Activated T-cell treated with anti-CD3 and anti-CD28 coated beads, Interleukin-2, amount 50 U/mL, for 24 hours (primary cell): ENCODE measurements at regions not wholly inside any gene's neighbourhood (a gene's known extent, or its start where the extent isn't known, plus 50 kb on each side); places are given as distances from the start of the nearest gene placed in this dataset.

Source experiments
- DNase-seq: peaks from one replicate; pipeline ENCODE4 v3.0.0-alpha.2; 2020
- H3K27ac Mint-ChIP-seq: 2 replicates; pipeline ENCODE4 v1.8.0; 2020; ENCODE audit warnings: mild to moderate bottlenecking, mixed read lengths
- H3K27me3 Mint-ChIP-seq: 2 replicates; pipeline ENCODE4 v1.8.0; 2020; ENCODE audit warnings: mixed read lengths
- H3K36me3 Mint-ChIP-seq: 2 replicates; pipeline ENCODE4 v1.8.0; 2020; ENCODE audit warnings: low read depth, mixed read lengths
- H3K4me1 Mint-ChIP-seq: 2 replicates; pipeline ENCODE4 v1.8.0; 2020; ENCODE audit warnings: low read depth, mixed read lengths
- H3K4me3 Mint-ChIP-seq: 2 replicates; pipeline ENCODE4 v1.8.0; 2020; ENCODE audit warnings: mild to moderate bottlenecking, moderate library complexity, mixed read lengths
- H3K9me3 Mint-ChIP-seq: 2 replicates; pipeline ENCODE4 v1.8.0; 2020; ENCODE audit warnings: mixed read lengths

DNA sequence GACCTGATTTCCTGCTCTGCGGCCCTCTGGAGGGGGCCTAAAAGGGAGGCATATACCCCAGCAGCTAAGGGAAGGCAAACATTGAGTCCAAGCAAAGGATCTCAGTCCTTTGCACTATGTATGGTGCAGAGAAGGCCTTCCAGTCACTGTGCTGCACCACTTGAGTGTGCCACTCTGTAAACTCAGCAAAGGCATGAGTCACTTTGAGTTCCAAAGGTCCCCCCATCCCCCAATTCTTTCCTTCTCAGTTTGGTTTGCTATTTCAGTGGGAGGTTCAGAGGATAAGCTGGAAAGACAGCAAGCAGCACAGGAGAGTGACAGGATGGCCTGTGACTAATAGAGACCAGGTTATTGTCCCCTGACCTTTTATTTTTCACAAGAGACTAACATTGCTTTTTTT is 131.3 kb downstream of the FHDC1 start:
- H3K4me1 Mint-ChIP-seq = peaks cover 3% of the 10 kb centered on the region
- no peak overlapping the region for H3K4me3 Mint-ChIP-seq
- H3K9me3 Mint-ChIP-seq = no peaks in the 10 kb centered on the region
- DNase-seq = no peak
- H3K27ac Mint-ChIP-seq = no peak overlapping the region
- no peaks in the 10 kb centered on the region for H3K36me3 Mint-ChIP-seq
- H3K27me3 Mint-ChIP-seq = no peaks in the 10 kb centered on the region

GRCh38 chr4:153068751-153069150 is 132.6 kb downstream of the FHDC1 start:
- Mint-ChIP-seq H3K9me3 (no peaks in the 10 kb centered on the region), H3K4me3 (no peak overlapping the region), H3K4me1 (peaks cover 3% of the 10 kb centered on the region), H3K27ac (no peak overlapping the region), H3K27me3 (no peaks in the 10 kb centered on the region), H3K36me3 (no peaks in the 10 kb centered on the region)
- DNase-seq = no peak

GRCh38 chr4:153071958-153072598 is 132.2 kb upstream of the TRIM2 start:
- no peaks in the 10 kb centered on the region for H3K9me3 Mint-ChIP-seq
- no peak for DNase-seq
- no peaks in the 10 kb centered on the region for H3K27me3 Mint-ChIP-seq
- no peak overlapping the region for H3K4me3 Mint-ChIP-seq
- H3K36me3 Mint-ChIP-seq = no peaks in the 10 kb centered on the region
- peaks cover 8% of the 10 kb centered on the region for H3K4me1 Mint-ChIP-seq
- no peak overlapping the region for H3K27ac Mint-ChIP-seq

DNA sequence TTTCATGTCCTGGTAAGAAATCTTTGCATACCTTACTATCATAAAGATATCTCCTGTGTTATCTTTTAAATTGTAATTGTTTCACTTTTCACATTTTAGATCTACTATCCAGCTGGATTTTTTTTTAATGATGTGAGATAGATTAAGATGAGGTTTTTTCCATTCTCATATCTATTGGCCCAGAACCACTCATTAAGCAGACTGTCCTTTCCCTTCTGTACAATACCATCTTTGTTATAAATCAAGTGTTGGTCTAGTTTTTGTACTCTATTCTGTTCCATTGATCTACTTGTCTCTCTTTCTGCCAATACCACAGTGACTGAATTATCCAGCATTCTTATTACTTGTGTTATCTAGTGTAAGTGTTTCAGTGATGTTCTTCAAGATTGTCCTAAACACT is 131.6 kb upstream of the TRIM2 start:
- no peaks in the 10 kb centered on the region for H3K27me3 Mint-ChIP-seq
- no peaks in the 10 kb centered on the region for H3K9me3 Mint-ChIP-seq
- DNase-seq = no peak
- no peak overlapping the region for H3K4me3 Mint-ChIP-seq
- H3K36me3 Mint-ChIP-seq = no peaks in the 10 kb centered on the region
- no peak overlapping the region for H3K27ac Mint-ChIP-seq
- peaks cover 4% of the 10 kb centered on the region for H3K4me1 Mint-ChIP-seq

DNA sequence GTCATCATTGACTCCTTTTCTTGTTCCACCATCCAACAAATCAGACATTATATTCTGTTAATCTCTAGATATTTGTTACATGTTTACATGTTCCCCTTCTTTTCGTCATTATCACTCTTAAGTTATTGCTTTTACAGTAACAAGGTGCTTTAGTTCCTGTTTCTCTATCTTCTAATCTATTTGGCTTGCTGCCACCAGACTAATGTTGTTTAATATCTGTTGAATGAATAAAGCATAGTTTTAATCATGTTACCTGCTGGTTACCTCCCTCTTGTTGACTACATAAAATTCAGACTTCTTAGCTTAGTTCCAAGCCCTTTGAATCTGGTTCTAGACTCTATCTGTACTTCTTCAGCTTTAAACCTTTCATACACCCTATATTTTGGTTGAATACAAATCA is 129.8 kb upstream of the TRIM2 start:
- no peaks in the 10 kb centered on the region for H3K9me3 Mint-ChIP-seq
- DNase-seq = no peak
- no peak overlapping the region for H3K27ac Mint-ChIP-seq
- H3K4me1 Mint-ChIP-seq = peaks cover 4% of the 10 kb centered on the region
- H3K36me3 Mint-ChIP-seq = no peaks in the 10 kb centered on the region
- H3K27me3 Mint-ChIP-seq = no peaks in the 10 kb centered on the region
- no peak overlapping the region for H3K4me3 Mint-ChIP-seq

GRCh38 chr4:153074936-153075630 is 129.2 kb upstream of the TRIM2 start:
- peaks cover 10% of the 10 kb centered on the region for H3K4me1 Mint-ChIP-seq
- H3K4me3 Mint-ChIP-seq = no peak overlapping the region
- DNase-seq = no peak
- no peaks in the 10 kb centered on the region for H3K36me3 Mint-ChIP-seq
- H3K27ac Mint-ChIP-seq = no peak overlapping the region
- H3K9me3 Mint-ChIP-seq = no peaks in the 10 kb centered on the region
- H3K27me3 Mint-ChIP-seq = no peaks in the 10 kb centered on the region

DNA sequence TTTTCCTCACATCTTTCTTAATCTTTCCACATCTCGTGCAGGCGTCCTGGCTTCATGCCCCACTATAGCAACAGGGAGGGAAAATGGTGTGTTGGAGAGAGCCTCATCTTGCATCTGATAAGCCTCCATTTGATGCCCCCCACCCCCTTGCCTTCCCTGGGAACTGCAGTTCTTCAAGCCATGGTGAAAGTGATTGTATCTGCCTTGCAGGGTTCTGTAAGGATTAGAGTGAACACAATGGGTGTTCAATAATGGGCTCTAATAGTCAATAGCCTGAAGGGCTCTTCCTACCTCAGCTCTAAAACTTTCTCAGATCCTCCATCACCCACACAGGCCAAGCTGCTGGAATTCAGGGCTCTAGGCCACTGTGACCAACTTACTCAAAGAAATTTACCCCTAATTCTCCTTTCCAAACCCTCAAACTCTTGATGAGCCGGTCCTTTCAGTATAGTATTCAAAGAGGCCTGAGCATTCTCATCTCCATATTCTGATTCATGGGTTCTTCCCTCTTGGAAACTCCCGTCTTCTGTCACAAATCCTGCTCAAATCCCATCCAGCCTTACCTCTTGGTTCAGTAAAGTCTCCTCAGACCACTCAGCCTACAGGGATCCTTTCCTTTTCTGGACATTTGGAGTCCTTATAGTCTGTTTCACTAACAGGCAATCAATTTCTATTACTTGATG is 128.3 kb upstream of the TRIM2 start:
- no peak for DNase-seq

DNA sequence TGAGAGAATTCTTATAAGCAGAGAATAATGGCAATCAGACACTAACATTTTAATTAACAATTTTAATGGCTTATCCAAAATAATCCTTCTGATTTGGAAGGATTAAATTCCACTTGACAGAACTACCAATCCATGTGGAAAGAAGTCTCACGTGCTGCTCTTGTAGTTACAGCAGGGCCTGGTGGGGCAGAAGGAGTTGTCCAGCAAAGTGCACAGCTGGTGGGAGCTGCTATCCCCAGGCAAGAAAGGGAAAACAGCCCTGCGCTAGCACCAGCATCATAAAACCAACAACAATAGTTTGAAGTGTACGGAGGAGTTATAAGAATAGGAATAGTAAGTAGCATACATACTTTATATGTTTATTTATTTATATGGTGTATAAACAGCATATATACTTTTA is 127.4 kb upstream of the TRIM2 start:
- no peak for DNase-seq
- Mint-ChIP-seq H3K36me3 (no peaks in the 10 kb centered on the region), H3K27me3 (no peaks in the 10 kb centered on the region), H3K4me1 (peaks cover 24% of the 10 kb centered on the region), H3K27ac (no peak overlapping the region), H3K9me3 (no peaks in the 10 kb centered on the region), H3K4me3 (no peak overlapping the region)

More for the DNA sequence above, 128.3 kb upstream of the TRIM2 start:
- Mint-ChIP-seq H3K27ac (no peak overlapping the region), H3K4me3 (no peak overlapping the region), H3K36me3 (no peaks in the 10 kb centered on the region), H3K9me3 (no peaks in the 10 kb centered on the region), H3K27me3 (no peaks in the 10 kb centered on the region), H3K4me1 (peaks cover 18% of the 10 kb centered on the region)

DNA sequence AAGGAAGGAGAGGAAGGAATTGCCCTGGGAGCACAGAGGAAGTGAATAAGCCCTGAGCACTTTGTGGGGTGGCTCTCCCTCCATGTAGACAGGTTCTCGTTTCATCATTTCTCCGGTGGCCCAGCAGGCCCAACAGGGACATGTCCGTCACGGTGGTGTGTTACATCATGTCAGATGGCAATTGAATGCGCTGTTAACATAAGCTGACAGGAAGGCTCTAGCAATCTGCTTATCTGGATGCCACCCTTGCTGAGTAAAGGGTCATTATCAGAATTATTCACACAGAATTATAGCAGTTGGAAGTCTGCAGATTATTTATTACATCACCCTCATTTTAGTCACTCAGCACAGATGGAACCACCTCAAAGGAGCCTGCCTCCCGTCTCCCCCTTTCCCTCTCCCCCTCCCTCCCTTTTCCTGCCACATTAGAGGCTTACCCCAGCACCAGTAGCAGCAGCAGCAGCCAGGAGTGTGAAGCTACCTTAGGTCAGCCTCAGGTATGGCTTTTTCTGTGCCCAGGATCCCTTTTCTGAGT is 124.3 kb upstream of the TRIM2 start:
- no peak for DNase-seq

GRCh38 chr4:153081006-153081580 is 123.2 kb upstream of the TRIM2 start:
- Mint-ChIP-seq H3K9me3 (no peaks in the 10 kb centered on the region), H3K4me3 (no peak overlapping the region), H3K36me3 (no peaks in the 10 kb centered on the region), H3K27ac (no peak overlapping the region), H3K4me1 (peaks cover 49% of the 10 kb centered on the region), H3K27me3 (peaks cover 5% of the 10 kb centered on the region)
- DNase-seq = no peak

More for the DNA sequence above, 124.3 kb upstream of the TRIM2 start:
- no peak overlapping the region for H3K27ac Mint-ChIP-seq
- no peaks in the 10 kb centered on the region for H3K36me3 Mint-ChIP-seq
- H3K9me3 Mint-ChIP-seq = no peaks in the 10 kb centered on the region
- H3K27me3 Mint-ChIP-seq = peaks cover 5% of the 10 kb centered on the region
- H3K4me1 Mint-ChIP-seq = peaks cover 39% of the 10 kb centered on the region
- no peak overlapping the region for H3K4me3 Mint-ChIP-seq

DNA sequence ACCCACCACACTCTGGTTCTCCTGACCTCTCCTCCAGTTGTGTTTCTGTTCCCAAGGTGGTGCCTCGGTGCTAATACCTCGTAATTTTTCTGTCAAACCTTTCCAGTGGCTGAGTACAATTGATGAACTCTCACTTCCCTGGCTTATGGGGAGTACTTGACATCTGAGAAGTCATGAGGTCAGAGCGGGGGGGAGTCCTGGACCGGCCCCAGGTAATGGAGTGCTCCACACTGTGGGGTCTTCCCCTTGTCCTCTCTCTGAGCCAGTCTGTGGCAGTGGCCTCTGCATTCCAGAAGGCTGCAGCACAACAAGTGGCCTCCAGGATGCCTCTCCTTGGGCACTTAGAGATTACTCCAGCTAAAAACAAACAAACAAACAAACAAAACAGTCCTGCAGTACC is 122.5 kb upstream of the TRIM2 start:
- H3K4me1 Mint-ChIP-seq = peaks cover 49% of the 10 kb centered on the region
- no peak overlapping the region for H3K27ac Mint-ChIP-seq
- H3K4me3 Mint-ChIP-seq = no peak overlapping the region

DNA sequence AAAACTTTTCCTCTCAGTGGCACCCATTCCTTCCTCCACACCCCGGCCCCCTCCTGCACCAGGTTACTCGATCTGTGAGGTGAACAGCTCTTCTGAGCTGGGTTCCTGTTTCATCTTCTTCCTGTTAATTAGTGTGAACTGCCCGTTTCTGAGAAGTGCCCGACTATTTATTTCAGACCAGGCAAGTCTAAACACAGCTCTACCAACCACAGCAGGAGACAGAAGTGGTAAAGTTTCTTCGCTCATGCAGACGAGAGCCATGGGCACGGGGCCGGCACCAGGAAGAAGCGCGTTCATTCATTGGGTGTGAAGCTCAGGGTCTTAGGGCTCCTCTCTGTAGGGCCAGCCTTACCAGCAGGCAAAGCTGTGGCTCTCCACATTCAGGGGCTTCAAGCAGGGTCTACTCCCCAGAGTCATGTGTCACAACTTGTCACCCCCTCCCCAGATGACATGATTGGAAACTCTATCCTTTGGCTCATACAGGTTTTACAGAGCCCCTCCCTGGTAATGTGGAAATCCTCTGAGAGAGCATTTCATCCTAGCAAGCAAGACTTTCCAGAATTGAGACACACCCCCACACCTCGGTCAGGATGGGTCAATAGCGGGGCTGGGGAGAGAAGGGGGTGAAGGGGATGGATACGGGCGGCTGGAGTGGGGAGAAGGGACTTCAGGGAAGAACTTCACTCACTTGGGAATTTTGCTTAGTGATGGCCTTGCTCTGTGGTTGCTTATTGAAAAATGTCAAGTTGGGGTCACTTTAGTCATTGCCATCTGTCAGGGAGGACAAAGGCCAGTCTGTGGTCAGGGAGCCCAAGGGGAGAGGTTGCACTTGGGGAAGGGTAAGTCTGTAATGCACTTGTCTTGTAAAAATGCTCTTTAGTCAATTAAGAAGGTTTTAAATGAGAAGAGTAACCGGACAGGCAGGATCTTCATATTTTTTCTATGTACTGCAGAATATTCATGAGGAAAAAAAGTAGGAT is 121.6 kb upstream of the TRIM2 start:
- Mint-ChIP-seq H3K27me3 (peaks cover 5% of the 10 kb centered on the region), H3K4me3 (no peak overlapping the region), H3K4me1 (peaks cover 49% of the 10 kb centered on the region), H3K36me3 (no peaks in the 10 kb centered on the region), H3K27ac (no peak overlapping the region), H3K9me3 (no peaks in the 10 kb centered on the region)
- no peak for DNase-seq

More for the DNA sequence above, 122.5 kb upstream of the TRIM2 start:
- H3K9me3 Mint-ChIP-seq = no peaks in the 10 kb centered on the region
- H3K36me3 Mint-ChIP-seq = no peaks in the 10 kb centered on the region
- no peak for DNase-seq
- peaks cover 5% of the 10 kb centered on the region for H3K27me3 Mint-ChIP-seq

DNA sequence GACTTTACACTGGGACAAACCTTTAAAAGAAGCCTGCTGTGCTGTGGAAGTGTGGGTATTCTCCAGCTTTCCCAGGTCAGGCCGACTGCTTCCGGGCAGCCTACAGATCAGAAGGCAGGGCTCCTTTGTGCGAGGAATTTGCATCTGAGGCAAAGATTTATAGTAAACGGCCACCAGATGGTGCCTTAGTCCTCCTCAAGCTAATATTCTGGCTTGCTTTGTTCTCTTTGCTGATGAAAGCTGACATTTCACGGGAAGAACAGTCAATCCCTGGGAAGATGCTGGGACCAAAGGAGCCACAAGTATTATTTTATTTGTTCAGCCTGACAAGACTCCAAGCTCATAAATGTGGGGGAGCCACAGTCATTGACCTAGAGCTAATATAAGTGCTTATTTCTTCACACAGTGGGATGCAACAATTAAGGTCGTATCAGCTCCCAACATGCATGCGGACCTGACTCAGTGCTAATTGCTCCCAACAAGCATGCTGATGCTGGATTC is 120.7 kb upstream of the TRIM2 start:
- Mint-ChIP-seq H3K36me3 (no peaks in the 10 kb centered on the region), H3K9me3 (no peaks in the 10 kb centered on the region), H3K4me1 (peaks cover 49% of the 10 kb centered on the region), H3K27ac (no peak overlapping the region), H3K27me3 (peaks cover 5% of the 10 kb centered on the region), H3K4me3 (no peak overlapping the region)
- peak; percentile 49 for DNase-seq
